ENCODE measurements at regions not wholly inside any gene's neighbourhood (a gene's known extent, or its start where the extent isn't known, plus 50 kb on each side); places are given as distances from the start of the nearest gene placed in this dataset.
"Not testable (repeated sequence)": the region's sequence is repeated elsewhere in the genome, so short reads cannot be mapped to it uniquely, and the experiment has no call there.

GRCh38 chr7:131933751-131934289, 377.4 kb upstream of the PODXL start:
- Histone ChIP-seq H3K36me3 (ENCODE audit: control insufficient read depth, insufficient read depth, low read length) (no peaks in the 10 kb centered on the region), H3K4me3 (ENCODE audit: low read depth, low read length) (no peak overlapping the region), H3K4me1 (ENCODE audit: control insufficient read depth, insufficient read depth, low read length) (no peaks in the 10 kb centered on the region), H3K27me3 (ENCODE audit: control insufficient read depth, insufficient read depth, low read length) (no peaks in the 10 kb centered on the region), H3K9me3 (ENCODE audit: control insufficient read depth, insufficient read depth, low read length) (no peaks in the 10 kb centered on the region), H3K27ac (ENCODE audit: low read depth, low read length) (no peak overlapping the region)
- DNase-seq (ENCODE audit: low read depth in 4 of 6, low spot score in 6 of 6), result peak in 1 of 6 donors; percentile 64
- WGBS (ENCODE audit: insufficient coverage), result 79% methylated on average over 3 of the region's 6 CpGs

GRCh38 chr7:131933219-131933618, 376.8 kb upstream of the PODXL start:
- not testable (repeated sequence) for H3K4me3 ChIP-seq (ENCODE audit: low read depth, low read length); H3K4me1 ChIP-seq (ENCODE audit: control insufficient read depth, insufficient read depth, low read length); H3K9me3 ChIP-seq (ENCODE audit: control insufficient read depth, insufficient read depth, low read length); H3K27ac ChIP-seq (ENCODE audit: low read depth, low read length); H3K27me3 ChIP-seq (ENCODE audit: control insufficient read depth, insufficient read depth, low read length); DNase-seq (ENCODE audit: low read depth in 4 of 6, low spot score in 6 of 6); H3K36me3 ChIP-seq (ENCODE audit: control insufficient read depth, insufficient read depth, low read length)
- WGBS (ENCODE audit: insufficient coverage), result 94% methylated on average over 2 of the region's 2 CpGs

GRCh38 chr7:131932271-131932670, 375.8 kb upstream of the PODXL start:
- WGBS (ENCODE audit: insufficient coverage), result 86% methylated on average over 1 of the region's 5 CpGs
- peaks cover 9% of the 10 kb centered on the region for H3K4me1 ChIP-seq (ENCODE audit: control insufficient read depth, insufficient read depth, low read length)

GRCh38 chr7:131931370-131931769, 374.9 kb upstream of the PODXL start:
- Histone ChIP-seq H3K36me3 (ENCODE audit: control insufficient read depth, insufficient read depth, low read length) (no peaks in the 10 kb centered on the region), H3K9me3 (ENCODE audit: control insufficient read depth, insufficient read depth, low read length) (no peaks in the 10 kb centered on the region), H3K27me3 (ENCODE audit: control insufficient read depth, insufficient read depth, low read length) (no peaks in the 10 kb centered on the region), H3K4me1 (ENCODE audit: control insufficient read depth, insufficient read depth, low read length) (peaks cover 9% of the 10 kb centered on the region), H3K4me3 (ENCODE audit: low read depth, low read length) (no peak overlapping the region), H3K27ac (ENCODE audit: low read depth, low read length) (no peak overlapping the region)
- DNase-seq (ENCODE audit: low read depth in 4 of 6, low spot score in 6 of 6), result no peak
- WGBS (ENCODE audit: insufficient coverage), result 69% methylated on average over 3 of the region's 5 CpGs

More at GRCh38 chr7:131932271-131932670, 375.8 kb upstream of the PODXL start:
- no peaks in the 10 kb centered on the region for H3K9me3 ChIP-seq (ENCODE audit: control insufficient read depth, insufficient read depth, low read length)
- no peaks in the 10 kb centered on the region for H3K27me3 ChIP-seq (ENCODE audit: control insufficient read depth, insufficient read depth, low read length)
- no peaks in the 10 kb centered on the region for H3K36me3 ChIP-seq (ENCODE audit: control insufficient read depth, insufficient read depth, low read length)
- no peak overlapping the region for H3K4me3 ChIP-seq (ENCODE audit: low read depth, low read length)
- no peak overlapping the region for H3K27ac ChIP-seq (ENCODE audit: low read depth, low read length)
- no peak for DNase-seq (ENCODE audit: low read depth in 4 of 6, low spot score in 6 of 6)

GRCh38 chr7:131929632-131930031, 373.2 kb upstream of the PODXL start:
- Histone ChIP-seq H3K9me3 (ENCODE audit: control insufficient read depth, insufficient read depth, low read length) (no peaks in the 10 kb centered on the region), H3K4me3 (ENCODE audit: low read depth, low read length) (no peak overlapping the region), H3K27ac (ENCODE audit: low read depth, low read length) (no peak overlapping the region), H3K36me3 (ENCODE audit: control insufficient read depth, insufficient read depth, low read length) (no peaks in the 10 kb centered on the region), H3K27me3 (ENCODE audit: control insufficient read depth, insufficient read depth, low read length) (no peaks in the 10 kb centered on the region), H3K4me1 (ENCODE audit: control insufficient read depth, insufficient read depth, low read length) (peaks cover 9% of the 10 kb centered on the region)
- DNase-seq (ENCODE audit: low read depth in 4 of 6, low spot score in 6 of 6), result no peak

GRCh38 chr7:131927770-131928423, 371.5 kb upstream of the PODXL start:
- peak in 1 of 6 donors; percentile 74 for DNase-seq (ENCODE audit: low read depth in 4 of 6, low spot score in 6 of 6)

GRCh38 chr7:131925636-131926035, 369.2 kb upstream of the PODXL start:
- Histone ChIP-seq H3K4me1 (ENCODE audit: control insufficient read depth, insufficient read depth, low read length) (peaks cover 9% of the 10 kb centered on the region), H3K9me3 (ENCODE audit: control insufficient read depth, insufficient read depth, low read length) (no peaks in the 10 kb centered on the region), H3K27ac (ENCODE audit: low read depth, low read length) (no peak overlapping the region), H3K4me3 (ENCODE audit: low read depth, low read length) (no peak overlapping the region), H3K36me3 (ENCODE audit: control insufficient read depth, insufficient read depth, low read length) (no peaks in the 10 kb centered on the region), H3K27me3 (ENCODE audit: control insufficient read depth, insufficient read depth, low read length) (no peaks in the 10 kb centered on the region)
- no peak for DNase-seq (ENCODE audit: low read depth in 4 of 6, low spot score in 6 of 6)

More at GRCh38 chr7:131927770-131928423, 371.5 kb upstream of the PODXL start:
- 60% methylated on average over 7 of the region's 12 CpGs for WGBS (ENCODE audit: insufficient coverage)
- Histone ChIP-seq H3K36me3 (ENCODE audit: control insufficient read depth, insufficient read depth, low read length) (no peaks in the 10 kb centered on the region), H3K9me3 (ENCODE audit: control insufficient read depth, insufficient read depth, low read length) (no peaks in the 10 kb centered on the region), H3K27me3 (ENCODE audit: control insufficient read depth, insufficient read depth, low read length) (no peaks in the 10 kb centered on the region), H3K4me1 (ENCODE audit: control insufficient read depth, insufficient read depth, low read length) (peaks cover 9% of the 10 kb centered on the region), H3K4me3 (ENCODE audit: low read depth, low read length) (no peak overlapping the region), H3K27ac (ENCODE audit: low read depth, low read length) (no peak overlapping the region)

- WGBS (ENCODE audit: insufficient coverage), result no CpG with 5 or more reads among the region's 3 CpGs
- H3K27me3 ChIP-seq (ENCODE audit: control insufficient read depth, insufficient read depth, low read length), result no peaks in the 10 kb centered on the region
- H3K27ac ChIP-seq (ENCODE audit: low read depth, low read length), result no peak overlapping the region
- no peaks in the 10 kb centered on the region for H3K36me3 ChIP-seq (ENCODE audit: control insufficient read depth, insufficient read depth, low read length)
- no peak for DNase-seq (ENCODE audit: low read depth in 4 of 6, low spot score in 6 of 6)
- no peaks in the 10 kb centered on the region for H3K9me3 ChIP-seq (ENCODE audit: control insufficient read depth, insufficient read depth, low read length)
- peaks cover 9% of the 10 kb centered on the region for H3K4me1 ChIP-seq (ENCODE audit: control insufficient read depth, insufficient read depth, low read length)
- no peak overlapping the region for H3K4me3 ChIP-seq (ENCODE audit: low read depth, low read length)
Measured at GRCh38 chr7:131924857-131925256, 368.4 kb upstream of the PODXL start.

- not testable (repeated sequence) for H3K36me3 ChIP-seq (ENCODE audit: control insufficient read depth, insufficient read depth, low read length); H3K27ac ChIP-seq (ENCODE audit: low read depth, low read length); H3K4me1 ChIP-seq (ENCODE audit: control insufficient read depth, insufficient read depth, low read length); DNase-seq (ENCODE audit: low read depth in 4 of 6, low spot score in 6 of 6); H3K9me3 ChIP-seq (ENCODE audit: control insufficient read depth, insufficient read depth, low read length); H3K4me3 ChIP-seq (ENCODE audit: low read depth, low read length); H3K27me3 ChIP-seq (ENCODE audit: control insufficient read depth, insufficient read depth, low read length)
- 100% methylated on average over 6 of the region's 10 CpGs for WGBS (ENCODE audit: insufficient coverage)
Measured at GRCh38 chr7:131922948-131923347, 366.5 kb upstream of the PODXL start.

- WGBS (ENCODE audit: insufficient coverage), result 33% methylated on average over 1 of the region's 1 CpG
- H3K27me3 ChIP-seq (ENCODE audit: control insufficient read depth, insufficient read depth, low read length), result no peaks in the 10 kb centered on the region
- DNase-seq (ENCODE audit: low read depth in 4 of 6, low spot score in 6 of 6), result peak in 1 of 6 donors; percentile 60
- H3K4me1 ChIP-seq (ENCODE audit: control insufficient read depth, insufficient read depth, low read length), result no peaks in the 10 kb centered on the region
- H3K27ac ChIP-seq (ENCODE audit: low read depth, low read length), result no peak overlapping the region
- H3K36me3 ChIP-seq (ENCODE audit: control insufficient read depth, insufficient read depth, low read length), result no peaks in the 10 kb centered on the region
- no peaks in the 10 kb centered on the region for H3K9me3 ChIP-seq (ENCODE audit: control insufficient read depth, insufficient read depth, low read length)
- H3K4me3 ChIP-seq (ENCODE audit: low read depth, low read length), result no peak overlapping the region
Measured at GRCh38 chr7:131921016-131921415, 364.6 kb upstream of the PODXL start.

All from spinal cord (tissue), 9 donors.